UCSD-AML1 (cell line): ENCODE measurements at regions not wholly inside any gene's neighbourhood (a gene's known extent, or its start where the extent isn't known, plus 50 kb on each side); places are given as distances from the start of the nearest gene placed in this dataset.
A peak's percentile ranks its signal among the peaks of the same experiment; 100 is the strongest.

Experiments used
- DNase-seq: peaks from one replicate; lab custom pipeline; 2025; ENCODE audit not compliant: unreplicated experiment; lab: John Stamatoyannopoulos, UW

DNA sequence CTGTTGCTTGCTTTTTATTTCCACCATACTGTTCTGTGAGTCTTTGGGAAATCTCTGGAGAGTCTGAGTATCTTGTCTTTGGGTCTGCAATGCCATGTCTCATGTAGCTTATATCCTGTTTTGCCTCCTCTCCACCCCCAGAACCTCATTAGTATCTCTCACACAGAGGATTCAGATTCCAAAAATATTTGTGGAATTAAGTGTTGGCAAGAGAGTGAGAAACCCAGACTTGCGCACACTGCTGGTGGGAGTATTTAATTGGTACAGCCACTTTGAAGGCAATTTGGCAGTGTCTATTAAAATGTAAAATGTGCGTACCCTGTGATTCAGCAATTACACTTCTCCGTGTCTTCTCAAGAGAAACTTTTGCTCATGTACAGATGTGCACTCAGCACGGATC lies 68.6 kb downstream of the ZNF621 start:
- DNase-seq: no peak

DNA sequence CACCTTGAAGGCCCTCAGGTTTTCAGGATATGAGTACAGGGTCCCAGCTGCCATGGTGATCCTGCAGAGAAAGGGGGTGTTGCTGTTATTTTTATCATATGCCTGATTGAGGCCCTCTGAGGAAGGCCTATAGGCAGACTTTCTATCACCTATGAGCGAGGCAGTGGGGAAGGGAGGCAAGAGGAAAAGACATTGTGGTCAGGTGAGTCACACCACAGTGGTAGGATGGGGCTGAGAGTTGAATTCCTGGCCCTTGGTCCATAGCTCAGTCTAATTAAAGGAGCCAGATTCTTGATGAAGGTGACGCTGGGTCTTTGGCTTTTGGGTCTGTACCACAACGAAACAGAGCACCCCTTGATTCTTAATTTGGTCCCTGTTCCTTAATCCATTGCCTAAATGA lies 72.7 kb downstream of the ZNF621 start:
- no peak for DNase-seq

GRCh38 chr3:40598338-40598737 lies 73.6 kb downstream of the ZNF621 start:
- DNase-seq: no peak

DNA sequence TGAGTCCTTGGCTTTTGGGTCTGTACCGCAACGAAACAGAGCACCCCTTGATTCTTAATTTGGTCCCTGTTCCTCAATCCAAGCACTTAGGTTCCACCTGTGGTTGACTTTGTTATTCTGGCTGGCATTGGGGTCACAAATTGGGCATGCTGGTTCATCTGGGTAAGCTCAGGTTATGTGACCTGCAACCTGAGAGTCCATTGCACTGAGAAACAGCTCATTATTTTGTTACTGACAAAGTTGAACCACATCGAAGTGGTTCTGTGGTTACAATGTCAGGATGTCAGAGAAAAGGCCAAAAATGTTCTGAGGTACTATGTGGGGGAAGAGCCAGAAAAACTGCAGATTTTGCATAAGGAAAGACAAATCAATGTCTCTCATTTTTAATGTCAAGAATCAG lies 74.2 kb downstream of the ZNF621 start:
- no peak for DNase-seq

DNA sequence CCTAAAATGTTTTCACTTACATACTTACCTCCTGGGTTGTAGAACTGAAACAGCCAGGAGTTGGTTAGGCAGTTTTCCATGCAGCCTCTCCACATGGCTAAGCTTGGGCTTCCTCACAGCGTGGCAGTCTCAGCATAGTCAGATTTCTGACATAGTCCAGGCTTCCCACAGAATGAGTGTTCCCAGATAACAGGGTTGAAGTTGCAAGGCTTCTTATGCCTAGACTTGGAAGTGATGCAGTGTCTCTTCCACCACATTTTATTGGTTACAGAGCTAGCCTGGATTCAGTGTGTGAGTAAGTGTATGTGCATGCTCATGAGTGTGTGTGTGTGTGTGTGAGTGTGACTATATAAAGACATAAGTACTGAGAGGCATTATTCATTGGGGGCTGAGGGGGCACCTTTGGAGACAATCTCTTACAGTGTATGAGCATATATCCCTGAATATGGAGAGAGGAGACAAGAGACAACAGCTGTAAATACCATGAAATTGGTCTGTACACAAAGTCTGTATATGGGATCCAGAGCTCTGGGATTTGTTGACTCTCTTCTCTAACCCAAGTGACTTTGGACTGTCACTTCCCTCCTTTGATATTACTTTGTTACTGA lies 78.1 kb downstream of the ZNF621 start:
- no peak for DNase-seq

- no peak for DNase-seq
These were observed 81.2 kb downstream of the ZNF621 start for GRCh38 chr3:40605960-40606359.

DNA sequence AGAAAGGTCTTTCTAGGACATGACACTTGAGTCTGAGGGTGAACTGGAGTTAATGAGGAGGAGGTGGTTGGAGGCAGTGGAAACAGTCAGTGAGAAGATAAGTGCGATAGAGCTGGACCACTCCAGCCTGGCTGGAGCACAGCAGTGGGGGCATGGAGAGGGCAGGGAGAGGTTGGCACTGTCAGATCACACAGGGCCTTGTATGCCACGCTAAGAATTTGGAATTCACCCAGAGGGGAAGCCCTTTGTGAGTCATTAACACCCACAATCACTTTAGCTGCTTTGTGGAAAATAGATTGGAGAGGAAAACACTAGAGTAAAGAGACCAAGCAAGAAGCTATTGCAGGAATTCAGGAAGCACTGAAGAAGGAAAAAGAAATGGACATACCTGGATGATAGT lies 83.3 kb downstream of the ZNF621 start:
- DNase-seq: no peak

- no peak for DNase-seq
These were observed 88.5 kb downstream of the ZNF621 start for GRCh38 chr3:40613306-40613705.

DNA sequence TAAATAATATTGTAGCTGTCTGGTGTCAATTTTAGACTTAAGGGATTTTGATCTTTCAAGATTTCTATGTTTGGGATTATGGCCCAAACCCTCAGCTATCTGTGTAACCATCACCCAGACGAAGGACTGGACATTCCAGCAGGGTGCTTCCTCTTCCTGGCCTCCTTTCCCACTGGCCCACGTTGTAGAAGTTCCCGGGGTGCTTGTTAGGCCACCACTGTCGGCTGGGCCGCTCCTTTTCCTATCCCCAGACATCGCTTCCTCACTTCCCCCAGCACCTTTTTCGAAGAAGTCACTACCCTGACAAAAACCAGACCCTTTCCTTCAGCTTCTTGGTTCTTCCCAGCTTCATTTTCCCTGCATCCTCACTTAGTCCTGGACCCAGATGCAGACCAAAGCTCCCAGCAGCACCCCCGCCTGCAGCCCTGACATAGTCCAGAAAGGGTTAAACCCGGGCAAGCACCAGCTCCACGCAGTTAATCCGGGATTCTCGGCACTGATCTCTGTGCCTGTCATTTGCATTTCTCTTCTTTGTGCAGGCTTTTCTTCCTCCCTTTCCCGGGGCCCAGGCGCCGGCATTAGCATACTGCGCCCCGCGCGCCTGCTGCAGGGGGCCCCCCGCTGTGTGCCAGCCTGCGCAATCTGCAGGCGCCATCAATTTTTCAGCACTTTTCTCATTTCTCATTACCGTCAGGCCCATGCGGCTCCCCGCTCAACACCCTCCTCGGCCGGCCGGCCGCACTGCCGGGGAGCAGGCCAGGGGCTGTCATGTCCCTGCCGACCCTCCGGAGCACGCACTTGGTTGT lies 90.6 kb downstream of the ZNF621 start:
- DNase-seq: no peak

DNA sequence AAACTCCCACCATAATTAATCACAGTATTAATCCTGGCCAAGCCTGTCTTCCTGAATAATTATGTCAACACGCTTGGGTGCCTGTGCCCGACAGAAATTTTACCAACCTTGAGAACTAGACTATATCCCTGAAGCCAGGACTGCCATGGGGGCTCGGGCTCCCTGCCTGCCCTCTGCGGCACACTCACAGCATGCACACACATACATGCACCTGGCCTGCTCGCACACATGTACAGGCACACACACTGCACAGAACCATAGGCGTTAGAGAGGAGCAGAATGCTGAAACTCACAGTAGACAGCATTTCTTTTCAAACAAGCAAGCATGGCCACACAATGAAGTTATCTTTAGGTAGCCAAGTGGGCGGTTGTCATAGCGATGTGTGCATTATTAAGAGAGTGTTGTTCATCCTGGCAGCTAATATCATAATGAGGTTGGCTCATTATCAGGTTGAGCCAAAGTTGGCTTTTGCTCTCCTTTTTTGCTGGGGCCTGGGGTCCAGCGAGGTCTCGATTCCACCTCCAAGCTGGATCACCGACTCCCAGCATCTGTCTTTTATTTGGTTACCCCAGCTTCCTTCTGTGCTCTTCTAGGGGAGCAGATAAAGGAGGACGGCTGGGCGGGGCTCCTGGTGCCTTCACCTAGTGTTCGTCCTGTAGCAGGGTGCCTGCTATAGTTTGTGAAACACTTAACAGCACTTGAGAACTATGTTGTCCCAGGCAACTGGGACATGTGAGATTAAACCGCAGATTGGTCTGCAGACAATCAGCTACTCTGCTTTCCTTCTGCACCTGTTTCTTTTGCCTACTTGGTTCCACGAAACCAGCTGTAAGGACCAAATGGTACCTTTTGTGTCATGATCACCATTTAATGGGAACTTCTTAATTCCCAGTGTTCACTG lies 91.4 kb downstream of the ZNF621 start:
- DNase-seq: no peak

DNA sequence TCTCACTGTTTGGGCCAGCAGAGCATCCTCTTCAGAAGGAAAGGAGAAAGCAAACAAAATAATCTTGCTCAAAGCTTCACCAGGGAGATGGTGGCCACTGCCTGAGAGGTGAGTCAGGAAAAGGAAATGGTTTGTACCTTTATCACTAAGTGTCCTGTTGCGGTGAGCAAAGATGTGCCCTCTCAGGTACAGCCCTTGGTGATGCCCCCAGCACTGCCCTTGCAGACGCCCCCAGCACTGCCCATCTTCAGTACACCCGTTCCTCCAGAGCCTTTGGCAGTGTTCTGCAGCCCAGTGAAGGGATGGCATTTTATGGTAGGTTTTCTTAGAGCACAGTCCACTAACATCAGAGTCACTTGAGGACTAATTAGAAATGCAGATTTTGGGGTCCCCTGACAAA lies 92.3 kb downstream of the ZNF621 start:
- DNase-seq: no peak

GRCh38 chr3:40618158-40618557 lies 93.4 kb downstream of the ZNF621 start:
- no peak for DNase-seq

- DNase-seq: no peak
These were observed 95.4 kb downstream of the ZNF621 start for GRCh38 chr3:40620151-40620550.

DNA sequence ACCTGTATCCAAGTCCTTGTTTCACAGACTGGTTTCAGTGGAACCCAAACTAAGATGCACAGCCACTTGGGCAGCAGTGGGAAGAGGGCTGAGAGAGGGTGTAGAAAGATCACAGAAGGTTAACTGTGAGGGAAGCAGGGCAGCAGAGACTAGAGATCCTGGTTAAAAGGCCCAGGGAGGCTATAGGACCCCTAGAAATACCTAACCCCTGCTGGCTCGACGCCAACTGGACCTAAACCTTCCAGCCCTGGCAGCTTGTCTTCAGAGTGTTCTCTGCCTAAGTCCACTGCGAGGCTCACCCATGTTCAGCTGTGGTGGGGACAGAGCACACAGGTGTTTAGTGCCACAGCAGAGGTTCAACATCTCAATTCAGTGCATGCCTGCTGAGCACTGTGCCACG lies 96.5 kb downstream of the ZNF621 start:
- no peak for DNase-seq

DNA sequence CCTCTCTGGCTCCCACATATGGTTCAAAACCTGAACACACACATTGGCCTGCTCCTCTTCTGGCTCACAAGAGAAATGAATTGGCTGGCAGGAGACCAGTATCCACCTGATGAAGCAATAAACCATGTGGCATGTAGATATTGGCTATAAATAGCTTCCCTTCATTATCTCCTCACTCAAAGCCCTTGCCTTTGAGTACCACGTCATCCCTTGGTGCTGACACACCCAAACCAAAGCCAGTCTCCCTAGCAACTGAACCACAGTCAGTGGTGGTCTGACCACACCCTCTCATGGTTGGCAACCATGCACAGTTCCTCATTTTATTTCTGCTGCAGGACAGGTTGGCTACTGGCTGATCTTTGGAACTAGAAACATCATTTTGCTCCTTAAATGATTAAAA lies 98.8 kb downstream of the ZNF621 start:
- peak; percentile 36 for DNase-seq

GRCh38 chr3:40624189-40624769 lies 99.5 kb downstream of the ZNF621 start:
- DNase-seq: no peak

- DNase-seq: no peak
These were observed 102.3 kb downstream of the ZNF621 start for GRCh38 chr3:40627095-40627494.

GRCh38 chr3:40628984-40629383 lies 104.2 kb downstream of the ZNF621 start:
- no peak for DNase-seq

DNA sequence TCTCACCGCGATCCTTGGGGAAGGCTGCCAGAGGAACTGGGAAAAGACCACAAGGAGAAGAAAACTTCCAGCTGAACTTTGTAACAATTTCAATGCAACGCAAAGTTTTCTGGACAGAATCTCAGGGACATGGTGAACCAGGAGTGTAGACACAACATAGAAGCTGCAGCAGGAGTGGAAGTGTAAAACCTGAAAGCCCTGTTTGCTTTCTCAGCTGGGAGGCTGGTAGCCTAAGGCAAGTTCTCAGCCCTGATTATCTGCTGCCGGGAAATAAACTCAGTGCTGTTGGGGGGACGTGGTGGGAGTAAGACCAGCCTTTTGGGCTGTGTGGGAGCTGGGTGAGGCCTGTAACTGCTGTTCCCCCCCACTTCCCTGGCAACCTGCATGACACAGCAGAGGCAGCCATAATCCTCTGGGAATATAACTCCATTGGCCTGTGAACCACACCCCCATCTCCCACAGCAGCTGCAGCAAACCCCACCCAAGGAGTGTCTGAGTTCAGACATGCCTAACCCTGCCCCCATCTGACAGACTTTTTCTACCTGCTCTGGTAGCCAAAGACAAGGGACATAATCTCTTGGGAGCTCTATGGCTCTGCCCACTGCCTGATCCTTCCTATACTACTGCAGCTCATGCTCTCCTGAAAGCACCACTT lies 106.7 kb downstream of the ZNF621 start:
- no peak for DNase-seq

- DNase-seq: no peak
These were observed 113.1 kb downstream of the ZNF621 start for GRCh38 chr3:40637906-40638305.

- no peak for DNase-seq
These were observed 114.2 kb downstream of the ZNF621 start for GRCh38 chr3:40639006-40639405.
